K562 (cell line): ENCODE measurements at regions not wholly inside any gene's neighbourhood (a gene's known extent, or its start where the extent isn't known, plus 50 kb on each side); places are given as distances from the start of the nearest gene placed in this dataset.

Experiments
- ATAC-seq: fragments of 200-7000 bp; cut with Tn5 transposase; 3 replicates; pipeline ENCODE4 v1.9.1; 2020; ENCODE audit warnings: moderate library complexity
- BruUV-seq: library from RNA; stranded (reverse); fragments of 400-500 nt; replicated peaks from 2 replicates; lab custom pipeline; 2021; lab: Mats Ljungman, UMichigan
- CTCF ChIA-PET: fragments of 300-600 bp; formaldehyde crosslinking; extraction: SDS; loops from one replicate; lab custom pipeline; 2021; ENCODE audit warnings: low intra/inter-chr PET ratio; lab: Yijun Ruan, JAX
- POLR2A ChIA-PET: fragments of 300-600, 350-650 bp; sonication (Branson Sonifier 250); formaldehyde crosslinking; extraction: SDS; loops from one replicate; lab custom pipeline; 2021; ENCODE audit warnings: antibody characterized with exemption, inconsistent platforms; lab: Yijun Ruan, JAX
- DNase-seq, 4 experiments: peaks; one replicate each; pipeline versions ENCODE4 v3.0.0 to v3.0.0-alpha.2; 2011 to 2018; ENCODE audit warnings: low spot score in 3 of 4, mixed read lengths in 3 of 4; ENCODE audit errors: extremely low read depth in 1 of 4
- FAIRE-seq: peaks from 2 replicates; lab custom pipeline; 2011; peaks lifted over from hg19 to GRCh38; lab: Jason Lieb, UNC
- H2AFZ ChIP-seq: 2 replicates; pipeline ENCODE4 v1.6.0; 2011; ENCODE audit warnings: low read depth, low read length, control low read depth, inconsistent platforms
- H3K27ac ChIP-seq: fragments of 200-600 bp; 3 replicates; pipeline ENCODE4 v1.8.0; 2011; ENCODE audit warnings: low read depth, mild to moderate bottlenecking, control low read depth, inconsistent platforms, low read length, moderate library complexity, mixed read lengths; ENCODE audit errors: extremely low read depth
- H3K27me3 ChIP-seq, 2 experiments: fragments of 300-600 bp in 1 of 2; 2 replicates in 1 of 2; 3 replicates in 1 of 2; pipeline versions ENCODE4 v1.6.0 to v1.8.0; 2011; ENCODE audit warnings: inconsistent platforms in 2 of 2, low read length in 2 of 2, mild to moderate bottlenecking in 1 of 2, mixed read lengths in 1 of 2, moderate library complexity in 1 of 2; ENCODE audit not compliant: control insufficient read depth in 2 of 2, insufficient read depth in 2 of 2
- H3K36me3 ChIP-seq: fragments of 300-600 bp; 3 replicates; pipeline ENCODE4 v1.8.0; 2011; ENCODE audit warnings: mild to moderate bottlenecking, low read length, inconsistent platforms; ENCODE audit not compliant: control insufficient read depth, insufficient read depth
- H3K4me1 ChIP-seq, 2 experiments: fragments of 200-600 bp in 1 of 2; replicated peaks in 1 of 2; 2 replicates in 1 of 2; 3 replicates in 1 of 2; pipeline versions ENCODE4 v1.5.1 to v1.8.0; 2011; ENCODE audit warnings: inconsistent platforms in 2 of 2, low read length in 2 of 2, mild to moderate bottlenecking in 1 of 2, mixed read lengths in 1 of 2, moderate library complexity in 1 of 2; ENCODE audit not compliant: control insufficient read depth in 2 of 2, insufficient read depth in 2 of 2
- H3K4me2 ChIP-seq: 2 replicates; pipeline ENCODE4 v1.6.1; 2011; ENCODE audit warnings: low read length, control low read depth, inconsistent platforms, mixed read lengths; ENCODE audit not compliant: insufficient read depth
- H3K4me3 ChIP-seq: fragments of 200-600 bp; sonication (generic), shearing (Covaris generic); 2 replicates; pipeline ENCODE4 v1.5.1; 2016; ENCODE audit warnings: control low read depth, inconsistent platforms
- H3K79me2 ChIP-seq: fragments of 200-600 bp; 3 replicates; pipeline ENCODE4 v1.8.0; 2011; ENCODE audit warnings: low read length, inconsistent platforms; ENCODE audit not compliant: control insufficient read depth, insufficient read depth
- H3K9ac ChIP-seq, 2 experiments: 2 replicates each; pipeline versions ENCODE4 v1.6.0 to v1.6.1; 2011; ENCODE audit warnings: low read depth in 2 of 2, low read length in 2 of 2, control low read depth in 1 of 2, inconsistent platforms in 1 of 2, mild to moderate bottlenecking in 1 of 2, mixed read lengths in 1 of 2; ENCODE audit not compliant: insufficient read depth in 1 of 2
- H3K9me1 ChIP-seq: one replicate; pipeline ENCODE4 v1.6.0; 2011; ENCODE audit warnings: inconsistent platforms, mild to moderate bottlenecking, low read length, moderate library complexity; ENCODE audit not compliant: control insufficient read depth, insufficient read depth
- H3K9me3 ChIP-seq: replicated peaks from 2 replicates; pipeline ENCODE4 v1.5.1; 2011; ENCODE audit warnings: low read depth, low read length, inconsistent platforms; ENCODE audit not compliant: control insufficient read depth, insufficient read depth
- H4K20me1 ChIP-seq: replicated peaks from 2 replicates; pipeline ENCODE4 v1.6.1; 2011; ENCODE audit warnings: low read length, inconsistent platforms, mixed read lengths; ENCODE audit not compliant: control insufficient read depth, insufficient read depth
- BRF2 ChIP-seq: IDR thresholded peaks from 3 replicates; pipeline ENCODE4 v1.6.1; 2011; ENCODE audit warnings: borderline replicate concordance, mild to moderate bottlenecking; ENCODE audit not compliant: insufficient read length, insufficient read depth
- CREB5 ChIP-seq: fragments of 250-450 bp; sonication (Bioruptor Pico); IDR thresholded peaks from 2 replicates; pipeline ENCODE4 v1.5.0; 2020; ENCODE audit warnings: mild to moderate bottlenecking
- CSDE1 ChIP-seq, 2 experiments: fragments of 450-650 bp; IDR thresholded peaks; 2 replicates each; pipeline ENCODE4 v1.6.1; 2016; ENCODE audit warnings: mild to moderate bottlenecking in 1 of 2
- CTCF ChIP-seq, 3 experiments: IDR thresholded peaks in 2 of 3; conservative IDR thresholded peaks in 1 of 3; 2 replicates each; pipeline ENCODE4 v1.5.1; 2011 to 2012; ENCODE audit warnings: low read length in 3 of 3, mild to moderate bottlenecking in 3 of 3, control low read depth in 2 of 3, improper control_type of control experiment in 1 of 3, inconsistent platforms in 1 of 3, low read depth in 1 of 3, mixed read lengths in 1 of 3, moderate library complexity in 1 of 3; ENCODE audit not compliant: insufficient read depth in 2 of 3
- HSF4 ChIP-seq: fragments of 250-450 bp; sonication (Bioruptor Pico); IDR thresholded peaks from 2 replicates; pipeline ENCODE4 v2.1.2; 2022; ENCODE audit warnings: mild to moderate bottlenecking, moderate library complexity, borderline replicate concordance
- SMC3 ChIP-seq: conservative IDR thresholded peaks from 2 replicates; pipeline ENCODE4 v1.6.1; 2011; ENCODE audit warnings: low read depth, low read length, improper control_type of control experiment; ENCODE audit not compliant: insufficient read depth
- STAG1 ChIP-seq: sonication (generic); formaldehyde crosslinking; IDR thresholded peaks from 2 replicates; pipeline ENCODE4 v1.5.0; 2020; ENCODE audit warnings: missing genetic modification reagents, borderline replicate concordance
- TFAP4 ChIP-seq: sonication (generic); formaldehyde crosslinking; IDR thresholded peaks from 2 replicates; pipeline ENCODE4 v1.8.0; 2022; ENCODE audit warnings: missing genetic modification reagents, mild to moderate bottlenecking, moderate library complexity, borderline replicate concordance
- ZFPM2 ChIP-seq: fragments of 250-450 bp; sonication (Bioruptor Pico); IDR thresholded peaks from 2 replicates; pipeline ENCODE4 v1.5.1; 2022; ENCODE audit warnings: mild to moderate bottlenecking
- WGBS: fragments of 100-300 bp; shearing (Covaris generic); methylation state at CpG from one replicate; pipeline ENCODE4 v1.1.6; 2016; ENCODE audit warnings: low coverage, mixed read lengths; ENCODE audit not compliant: insufficient coverage; ENCODE audit errors: missing lambda C conversion rate; 5-methylcytosine and 5-hydroxymethylcytosine counted together
- in situ Hi-C: fragments of 300-500 bp; cut with MboI; formaldehyde crosslinking; loops from 4 replicates; pipeline ENCODE4 v1.15.0; 2018; ENCODE audit warnings: inconsistent platforms, mixed read lengths
- intact Hi-C: fragments of 100-400 bp; cut with micrococcal nuclease; formaldehyde crosslinking; loops from 2 replicates; pipeline ENCODE4 v1.14.2; 2022

- intact Hi-C loops = loop anchor here (5.0 kb wide), 1 partner anchor 93 kb away; no protein-coding TSS in a partner anchor
- ChIA-PET CTCF (interaction anchor here (1.2 kb wide), 1 partner anchor 114 kb away, joined by 5 read pairs; no protein-coding TSS in a partner anchor), POLR2A (interaction anchor here (2.0 kb wide), 1 partner anchor 13 kb away, joined by 5 read pairs; no protein-coding TSS in a partner anchor)
- Histone ChIP-seq H2AFZ (no peak overlapping the region), H3K4me1 (no peaks in the 10 kb centered on the region), H3K4me3 (no peak overlapping the region), H3K27me3 (peaks cover 6 to 11% of the 10 kb centered on the region in 2 experiments), H3K9me3 (no peaks in the 10 kb centered on the region), H3K27ac (no peak overlapping the region), H3K4me2 (no peak overlapping the region), H3K9ac (no peak overlapping the region), H3K36me3 (no peaks in the 10 kb centered on the region), H4K20me1 (0 out of 2 replicates have a peak, but pooled peaks cover 3% of the 10 kb centered on the region), H3K9me1 (no peaks in the 10 kb centered on the region), H3K79me2 (no peaks in the 10 kb centered on the region)
- FAIRE-seq (no peak), DNase-seq (peak in 3 of 4 experiments; percentile 4 to 27 (median 9)), ATAC-seq (peak; percentile 77)
- no TSS peak for BruUV-seq
- WGBS = 0% methylated on average over 2 of the region's 2 CpGs
- in situ Hi-C loops = no loop called here
- no peak for TF ChIP-seq HSF4 (CRISPR knock-in tag)
- TF ChIP-seq CTCF (IDR thresholded peaks at IDR 0.05 in 2 of 3, conservative IDR thresholded peaks at IDR 0.05 in 1 of 3; ENCODE audit: insufficient read depth in 2 of 3, low read depth in 1 of 3, low read length in 3 of 3) = peak; percentile 36 to 46 (median 38); a peak in 4 of 6 replicates
- TF ChIP-seq ZFPM2 (CRISPR knock-in tag) = no peak
- no peak for TF ChIP-seq BRF2
- no peak for TF ChIP-seq CREB5
- TF ChIP-seq SMC3 = peak; percentile 31; the same call in 1 of the 2 replicates
- TF ChIP-seq STAG1 (CRISPR knock-in tag) = no peak
- TF ChIP-seq TFAP4 = no peak
- no peak for TF ChIP-seq CSDE1 (IDR thresholded peaks at IDR 0.05)
Measured at GRCh38 chr10:43785252-43785651, 136.6 kb upstream of the ZNF32 start.
